ENCODE measurements at regions not wholly inside any gene's neighbourhood (a gene's known extent, or its start where the extent isn't known, plus 50 kb on each side); places are given as distances from the start of the nearest gene placed in this dataset.

DNA sequence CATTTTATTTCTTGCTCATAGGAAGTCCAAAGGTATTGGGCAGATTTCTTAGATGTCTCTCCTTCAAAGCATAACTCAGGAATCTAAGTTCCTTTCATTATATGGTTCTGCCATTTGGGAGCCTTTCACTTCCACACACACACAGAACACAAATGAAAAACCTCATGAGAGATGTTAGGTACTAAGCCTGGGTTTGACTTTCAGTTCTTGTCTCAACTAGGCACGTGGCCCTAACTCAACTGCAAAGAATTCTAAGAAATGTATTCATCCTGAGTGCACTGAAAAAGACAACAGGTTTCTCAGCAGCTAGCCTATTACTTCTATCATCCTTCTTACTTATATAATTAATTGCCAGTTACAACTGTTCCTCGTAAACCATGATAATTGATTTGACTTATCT lies 190.0 kb upstream of the SAMSN1 start (continued):
- TF ChIP-seq, protein P1, sequence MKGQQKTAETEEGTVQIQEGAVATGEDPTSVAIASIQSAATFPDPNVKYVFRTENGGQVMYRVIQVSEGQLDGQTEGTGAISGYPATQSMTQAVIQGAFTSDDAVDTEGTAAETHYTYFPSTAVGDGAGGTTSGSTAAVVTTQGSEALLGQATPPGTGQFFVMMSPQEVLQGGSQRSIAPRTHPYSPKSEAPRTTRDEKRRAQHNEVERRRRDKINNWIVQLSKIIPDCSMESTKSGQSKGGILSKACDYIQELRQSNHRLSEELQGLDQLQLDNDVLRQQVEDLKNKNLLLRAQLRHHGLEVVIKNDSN (IDR thresholded peaks at IDR 0.05; ENCODE audit: borderline replicate concordance, extremely low read length, insufficient read depth, low read depth, low read length), result peak; percentile 58
- TF ChIP-seq CHD1 (IDR thresholded peaks at IDR 0.05; ENCODE audit: low read depth, low read length) (no peak), ATF7 (IDR thresholded peaks at IDR 0.05; ENCODE audit: low read depth) (no peak), HDAC6 (IDR thresholded peaks at IDR 0.05; ENCODE audit: unreplicated experiment) (no peak), RB1 (IDR thresholded peaks at IDR 0.05; ENCODE audit: borderline replicate concordance) (no peak), RAD21 (IDR thresholded peaks at IDR 0.05; ENCODE audit: insufficient read depth, low read depth, low read length) (0 out of 2 replicates have a peak, but pooled peaks have one; percentile 1), GABPA (IDR thresholded peaks at IDR 0.05; ENCODE audit: low read depth) (no peak), STAT1 (conservative IDR thresholded peaks at IDR 0.05) (no peak), RBBP5 (conservative IDR thresholded peaks at IDR 0.05) (no peak), RUNX3 (IDR thresholded peaks at IDR 0.05; ENCODE audit: low read length) (peak; percentile 38; the same call in 1 of the 2 replicates), TAF1 (IDR thresholded peaks at IDR 0.05; ENCODE audit: borderline replicate concordance, low read depth, low read length) (no peak), BACH1 (IDR thresholded peaks at IDR 0.05; ENCODE audit: borderline replicate concordance) (no peak), ZSCAN29 (IDR thresholded peaks at IDR 0.05) (no peak), ETV6 (conservative IDR thresholded peaks at IDR 0.05 in 1 of 2, IDR thresholded peaks at IDR 0.05 in 1 of 2; ENCODE audit: borderline replicate concordance in 1 of 2, low read depth in 1 of 2) (no peak)
- TF ChIP-seq, protein P2, sequence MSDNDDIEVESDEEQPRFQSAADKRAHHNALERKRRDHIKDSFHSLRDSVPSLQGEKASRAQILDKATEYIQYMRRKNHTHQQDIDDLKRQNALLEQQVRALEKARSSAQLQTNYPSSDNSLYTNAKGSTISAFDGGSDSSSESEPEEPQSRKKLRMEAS (IDR thresholded peaks at IDR 0.05; ENCODE audit: low read depth, low read length), result peak; percentile 43; the same call in 1 of the 2 replicates
- TF ChIP-seq, protein P3, sequence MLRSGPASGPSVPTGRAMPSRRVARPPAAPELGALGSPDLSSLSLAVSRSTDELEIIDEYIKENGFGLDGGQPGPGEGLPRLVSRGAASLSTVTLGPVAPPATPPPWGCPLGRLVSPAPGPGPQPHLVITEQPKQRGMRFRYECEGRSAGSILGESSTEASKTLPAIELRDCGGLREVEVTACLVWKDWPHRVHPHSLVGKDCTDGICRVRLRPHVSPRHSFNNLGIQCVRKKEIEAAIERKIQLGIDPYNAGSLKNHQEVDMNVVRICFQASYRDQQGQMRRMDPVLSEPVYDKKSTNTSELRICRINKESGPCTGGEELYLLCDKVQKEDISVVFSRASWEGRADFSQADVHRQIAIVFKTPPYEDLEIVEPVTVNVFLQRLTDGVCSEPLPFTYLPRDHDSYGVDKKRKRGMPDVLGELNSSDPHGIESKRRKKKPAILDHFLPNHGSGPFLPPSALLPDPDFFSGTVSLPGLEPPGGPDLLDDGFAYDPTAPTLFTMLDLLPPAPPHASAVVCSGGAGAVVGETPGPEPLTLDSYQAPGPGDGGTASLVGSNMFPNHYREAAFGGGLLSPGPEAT (IDR thresholded peaks at IDR 0.05; ENCODE audit: low read depth), result peak; percentile 38; the same call in 1 of the 2 replicates
- TF ChIP-seq, protein P4, sequence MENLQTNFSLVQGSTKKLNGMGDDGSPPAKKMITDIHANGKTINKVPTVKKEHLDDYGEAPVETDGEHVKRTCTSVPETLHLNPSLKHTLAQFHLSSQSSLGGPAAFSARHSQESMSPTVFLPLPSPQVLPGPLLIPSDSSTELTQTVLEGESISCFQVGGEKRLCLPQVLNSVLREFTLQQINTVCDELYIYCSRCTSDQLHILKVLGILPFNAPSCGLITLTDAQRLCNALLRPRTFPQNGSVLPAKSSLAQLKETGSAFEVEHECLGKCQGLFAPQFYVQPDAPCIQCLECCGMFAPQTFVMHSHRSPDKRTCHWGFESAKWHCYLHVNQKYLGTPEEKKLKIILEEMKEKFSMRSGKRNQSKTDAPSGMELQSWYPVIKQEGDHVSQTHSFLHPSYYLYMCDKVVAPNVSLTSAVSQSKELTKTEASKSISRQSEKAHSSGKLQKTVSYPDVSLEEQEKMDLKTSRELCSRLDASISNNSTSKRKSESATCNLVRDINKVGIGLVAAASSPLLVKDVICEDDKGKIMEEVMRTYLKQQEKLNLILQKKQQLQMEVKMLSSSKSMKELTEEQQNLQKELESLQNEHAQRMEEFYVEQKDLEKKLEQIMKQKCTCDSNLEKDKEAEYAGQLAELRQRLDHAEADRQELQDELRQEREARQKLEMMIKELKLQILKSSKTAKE (IDR thresholded peaks at IDR 0.05; ENCODE audit: low read depth, poor library complexity, severe bottlenecking), result peak; percentile 36
- TF ChIP-seq, protein P5, sequence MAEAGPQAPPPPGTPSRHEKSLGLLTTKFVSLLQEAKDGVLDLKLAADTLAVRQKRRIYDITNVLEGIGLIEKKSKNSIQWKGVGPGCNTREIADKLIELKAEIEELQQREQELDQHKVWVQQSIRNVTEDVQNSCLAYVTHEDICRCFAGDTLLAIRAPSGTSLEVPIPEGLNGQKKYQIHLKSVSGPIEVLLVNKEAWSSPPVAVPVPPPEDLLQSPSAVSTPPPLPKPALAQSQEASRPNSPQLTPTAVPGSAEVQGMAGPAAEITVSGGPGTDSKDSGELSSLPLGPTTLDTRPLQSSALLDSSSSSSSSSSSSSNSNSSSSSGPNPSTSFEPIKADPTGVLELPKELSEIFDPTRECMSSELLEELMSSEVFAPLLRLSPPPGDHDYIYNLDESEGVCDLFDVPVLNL (IDR thresholded peaks at IDR 0.05; ENCODE audit: low read depth, low read length), result no peak
- TF ChIP-seq, protein P6, sequence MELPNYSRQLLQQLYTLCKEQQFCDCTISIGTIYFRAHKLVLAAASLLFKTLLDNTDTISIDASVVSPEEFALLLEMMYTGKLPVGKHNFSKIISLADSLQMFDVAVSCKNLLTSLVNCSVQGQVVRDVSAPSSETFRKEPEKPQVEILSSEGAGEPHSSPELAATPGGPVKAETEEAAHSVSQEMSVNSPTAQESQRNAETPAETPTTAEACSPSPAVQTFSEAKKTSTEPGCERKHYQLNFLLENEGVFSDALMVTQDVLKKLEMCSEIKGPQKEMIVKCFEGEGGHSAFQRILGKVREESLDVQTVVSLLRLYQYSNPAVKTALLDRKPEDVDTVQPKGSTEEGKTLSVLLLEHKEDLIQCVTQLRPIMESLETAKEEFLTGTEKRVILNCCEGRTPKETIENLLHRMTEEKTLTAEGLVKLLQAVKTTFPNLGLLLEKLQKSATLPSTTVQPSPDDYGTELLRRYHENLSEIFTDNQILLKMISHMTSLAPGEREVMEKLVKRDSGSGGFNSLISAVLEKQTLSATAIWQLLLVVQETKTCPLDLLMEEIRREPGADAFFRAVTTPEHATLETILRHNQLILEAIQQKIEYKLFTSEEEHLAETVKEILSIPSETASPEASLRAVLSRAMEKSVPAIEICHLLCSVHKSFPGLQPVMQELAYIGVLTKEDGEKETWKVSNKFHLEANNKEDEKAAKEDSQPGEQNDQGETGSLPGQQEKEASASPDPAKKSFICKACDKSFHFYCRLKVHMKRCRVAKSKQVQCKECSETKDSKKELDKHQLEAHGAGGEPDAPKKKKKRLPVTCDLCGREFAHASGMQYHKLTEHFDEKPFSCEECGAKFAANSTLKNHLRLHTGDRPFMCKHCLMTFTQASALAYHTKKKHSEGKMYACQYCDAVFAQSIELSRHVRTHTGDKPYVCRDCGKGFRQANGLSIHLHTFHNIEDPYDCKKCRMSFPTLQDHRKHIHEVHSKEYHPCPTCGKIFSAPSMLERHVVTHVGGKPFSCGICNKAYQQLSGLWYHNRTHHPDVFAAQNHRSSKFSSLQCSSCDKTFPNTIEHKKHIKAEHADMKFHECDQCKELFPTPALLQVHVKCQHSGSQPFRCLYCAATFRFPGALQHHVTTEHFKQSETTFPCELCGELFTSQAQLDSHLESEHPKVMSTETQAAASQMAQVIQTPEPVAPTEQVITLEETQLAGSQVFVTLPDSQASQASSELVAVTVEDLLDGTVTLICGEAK (IDR thresholded peaks at IDR 0.05; ENCODE audit: borderline replicate concordance), result peak; percentile 31; the same call in 1 of the 2 replicates
